Psoas muscle (tissue), 7 donors: ENCODE measurements at regions not wholly inside any gene's neighbourhood (a gene's known extent, or its start where the extent isn't known, plus 50 kb on each side); places are given as distances from the start of the nearest gene placed in this dataset.
"Not testable (repeated sequence)": the region's sequence is repeated elsewhere in the genome, so short reads cannot be mapped to it uniquely, and the experiment has no call there.

Experiments
- ATAC-seq, 4 donors: fragments of 200-7000 bp; cut with Tn5 transposase; one replicate each; pipeline ENCODE4 v1.9.1; 2020; ENCODE audit warnings: moderate library complexity in 3 of 4, mild to moderate bottlenecking in 2 of 4
- DNase-seq, 2 donors: peaks; one replicate each; pipeline ENCODE4 v3.0.0-alpha.2; 2020
- H3K27ac ChIP-seq: fragments of 200-600 bp; one replicate; pipeline ENCODE4 v1.8.0; 2022
- H3K27me3 ChIP-seq, 3 donors: fragments of 200-600 bp in 1 of 3; one replicate each; pipeline versions ENCODE4 v1.6.1 to v1.8.0; 2013 to 2022; ENCODE audit warnings: low read length in 2 of 3, mild to moderate bottlenecking in 2 of 3, moderate library complexity in 1 of 3; ENCODE audit not compliant: insufficient read depth in 3 of 3
- H3K36me3 ChIP-seq, 2 donors: fragments of 200-600 bp in 1 of 2; one replicate each; pipeline versions ENCODE4 v1.6.1 to v1.8.0; 2013 to 2022; ENCODE audit warnings: low read depth in 1 of 2, mild to moderate bottlenecking in 1 of 2, moderate library complexity in 1 of 2; ENCODE audit not compliant: insufficient read depth in 1 of 2
- H3K4me1 ChIP-seq: fragments of 200-600 bp; one replicate; pipeline ENCODE4 v1.8.0; 2022
- H3K4me3 ChIP-seq: fragments of 200-600 bp; one replicate; pipeline ENCODE4 v1.8.0; 2022; ENCODE audit warnings: mild to moderate bottlenecking
- H3K9me3 ChIP-seq: fragments of 200-600 bp; one replicate; pipeline ENCODE4 v1.8.0; 2022
- WGBS, 3 donors: extraction: QIAGEN DNeasy Blood & Tissue Kit; methylation state at CpG; one replicate each; pipeline versions ENCODE4 v1.1.6 to v1.1.7; 2013; 5-methylcytosine and 5-hydroxymethylcytosine counted together
- intact Hi-C, 2 donors: fragments of 100-400 bp; cut with DNase I; formaldehyde crosslinking; loops; one replicate each; pipeline versions ENCODE4 v1.11.0 to v1.14.2; 2022
- TF ChIP-seq, protein P1 (sequence below): fragments of 200-600 bp; IDR thresholded peaks from one replicate; pipeline ENCODE4 v1.8.0; 2022; ENCODE audit warnings: antibody characterized with exemption
- donor health status: healthy with polysubstance abuse.
- donor health status: DM: no; HTN: no; CAD: no; lungs with moderate emphysema.
- donor health status: Bipolar disorder and iron deficiency.
- donor health status: healthy.
- donor health status: DM: yes; HTN: yes; CAD: no.
- donor health status: DM: no; HTN: no; CAD: no.
- donor health status: DM: yes; HTN: yes; CAD: no.

DNA sequence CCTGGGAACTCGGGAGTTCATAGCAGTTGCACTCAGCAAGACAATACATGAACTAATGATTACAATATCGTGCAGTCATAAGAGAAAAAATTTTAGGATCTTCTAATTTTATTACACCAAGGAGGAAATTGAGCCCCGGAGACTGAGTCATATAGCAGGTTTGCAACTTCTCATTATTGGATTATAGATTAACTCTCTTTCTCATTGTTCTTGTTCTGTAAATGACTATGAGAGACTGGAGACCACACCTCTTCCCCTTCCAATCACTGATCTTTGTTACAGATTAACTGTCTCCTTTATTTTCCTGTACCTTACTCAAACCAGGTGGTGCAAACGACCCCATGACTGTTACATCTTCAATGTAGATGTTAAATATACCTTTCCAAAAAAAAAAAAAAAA, 435.8 kb upstream of the DDX18 start:
- intact Hi-C loops, result no loop called here
- Histone ChIP-seq H3K4me1 (no peaks in the 10 kb centered on the region), H3K4me3 (no peak overlapping the region), H3K27ac (no peak overlapping the region), H3K27me3 (no peaks in the 10 kb centered on the region), H3K36me3 (no peaks in the 10 kb centered on the region), H3K9me3 (no peaks in the 10 kb centered on the region)
- TF ChIP-seq, protein P1, sequence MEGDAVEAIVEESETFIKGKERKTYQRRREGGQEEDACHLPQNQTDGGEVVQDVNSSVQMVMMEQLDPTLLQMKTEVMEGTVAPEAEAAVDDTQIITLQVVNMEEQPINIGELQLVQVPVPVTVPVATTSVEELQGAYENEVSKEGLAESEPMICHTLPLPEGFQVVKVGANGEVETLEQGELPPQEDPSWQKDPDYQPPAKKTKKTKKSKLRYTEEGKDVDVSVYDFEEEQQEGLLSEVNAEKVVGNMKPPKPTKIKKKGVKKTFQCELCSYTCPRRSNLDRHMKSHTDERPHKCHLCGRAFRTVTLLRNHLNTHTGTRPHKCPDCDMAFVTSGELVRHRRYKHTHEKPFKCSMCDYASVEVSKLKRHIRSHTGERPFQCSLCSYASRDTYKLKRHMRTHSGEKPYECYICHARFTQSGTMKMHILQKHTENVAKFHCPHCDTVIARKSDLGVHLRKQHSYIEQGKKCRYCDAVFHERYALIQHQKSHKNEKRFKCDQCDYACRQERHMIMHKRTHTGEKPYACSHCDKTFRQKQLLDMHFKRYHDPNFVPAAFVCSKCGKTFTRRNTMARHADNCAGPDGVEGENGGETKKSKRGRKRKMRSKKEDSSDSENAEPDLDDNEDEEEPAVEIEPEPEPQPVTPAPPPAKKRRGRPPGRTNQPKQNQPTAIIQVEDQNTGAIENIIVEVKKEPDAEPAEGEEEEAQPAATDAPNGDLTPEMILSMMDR, result no peak
- ATAC-seq, result no peak
- WGBS, 3 donors, result 49 to 59% (median 57%) methylated on average over 4 of the region's 4 CpGs
- DNase-seq, result no peak

GRCh38 chr2:117379928-117380327, 434.6 kb upstream of the DDX18 start:
- no peaks in the 10 kb centered on the region for H3K4me1 ChIP-seq
- TF ChIP-seq, protein P1, result no peak
- no peaks in the 10 kb centered on the region for H3K36me3 ChIP-seq
- intact Hi-C loops, result no loop called here
- 83 to 88% (median 84%) methylated on average over 4 of the region's 4 CpGs for WGBS, 3 donors
- ATAC-seq, result no peak
- H3K27me3 ChIP-seq, result no peaks in the 10 kb centered on the region
- no peak for DNase-seq
- H3K9me3 ChIP-seq, result no peaks in the 10 kb centered on the region
- no peak overlapping the region for H3K4me3 ChIP-seq
- no peak overlapping the region for H3K27ac ChIP-seq

- H3K4me1 ChIP-seq, ATAC-seq, H3K9me3 ChIP-seq, DNase-seq, H3K27me3 ChIP-seq, intact Hi-C loops, H3K36me3 ChIP-seq, H3K27ac ChIP-seq, H3K4me3 ChIP-seq: not testable (repeated sequence)
- 93 to 96% (median 95%) methylated on average over 11 to 12 of the region's 12 CpGs for WGBS, 3 donors
These were observed 430.5 kb upstream of the DDX18 start for GRCh38 chr2:117383997-117384396.

GRCh38 chr2:117396161-117396560, 418.3 kb upstream of the DDX18 start:
- DNase-seq (no peak), ATAC-seq (no peak)
- intact Hi-C loops, result no loop called here
- Histone ChIP-seq H3K36me3 (no peaks in the 10 kb centered on the region), H3K27ac (no peak overlapping the region), H3K4me3 (no peak overlapping the region), H3K27me3 (no peaks in the 10 kb centered on the region), H3K4me1 (no peaks in the 10 kb centered on the region), H3K9me3 (no peaks in the 10 kb centered on the region)
- TF ChIP-seq, protein P1, result no peak

GRCh38 chr2:117401582-117401981, 412.9 kb upstream of the DDX18 start:
- intact Hi-C loops, result no loop called here
- H3K4me1 ChIP-seq, result no peaks in the 10 kb centered on the region
- 49 to 66% (median 58%) methylated on average over 1 of the region's 1 CpG for WGBS, 3 donors
- no peak for ATAC-seq
- DNase-seq, result no peak
- no peaks in the 10 kb centered on the region for H3K27me3 ChIP-seq
- TF ChIP-seq, protein P1, result no peak
- no peak overlapping the region for H3K4me3 ChIP-seq
- H3K36me3 ChIP-seq, result no peaks in the 10 kb centered on the region
- H3K27ac ChIP-seq, result no peak overlapping the region
- no peaks in the 10 kb centered on the region for H3K9me3 ChIP-seq
